ENCODE measurements at regions not wholly inside any gene's neighbourhood (a gene's known extent, or its start where the extent isn't known, plus 50 kb on each side); places are given as distances from the start of the nearest gene placed in this dataset.

DNA sequence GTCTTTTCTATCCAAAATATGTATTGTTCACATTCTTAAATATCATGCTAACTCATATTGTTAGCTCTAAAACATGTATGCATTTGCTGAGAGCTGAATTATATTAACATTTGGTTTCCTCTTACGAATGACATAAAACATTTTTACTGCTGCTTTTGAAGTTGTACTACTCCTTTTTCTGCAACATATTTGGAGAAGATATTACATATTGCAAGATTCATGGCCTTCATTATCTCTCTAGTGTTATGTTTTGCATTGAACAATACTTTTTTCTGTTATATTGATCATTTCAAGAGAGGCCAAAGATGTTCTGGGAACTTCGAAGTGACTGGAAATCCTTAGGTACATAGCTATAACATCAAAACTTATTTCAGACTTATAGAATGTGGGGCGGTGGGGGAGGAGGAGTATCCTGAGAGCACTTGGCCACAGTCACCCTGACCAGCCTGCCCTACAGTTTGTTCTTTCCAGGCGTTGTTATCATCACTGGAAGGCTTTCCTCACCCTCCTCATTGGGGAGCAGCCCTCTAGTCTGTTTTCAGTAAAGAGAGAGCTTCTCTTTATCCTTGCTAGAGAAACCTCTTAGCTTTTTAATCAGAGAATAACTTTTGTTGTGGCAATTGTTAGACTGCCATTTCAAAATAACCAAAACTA is 868.6 kb downstream of the OTOL1 start:
- no peak overlapping the region for H3K27ac Mint-ChIP-seq
- intact Hi-C loops (cut with micrococcal nuclease): no loop called here

GRCh38 chr3:162366166-162366766 is 869.7 kb downstream of the OTOL1 start:
- Histone ChIP-seq H4K20me1 (ENCODE audit: insufficient read depth, low read length) (no peaks in the 10 kb centered on the region), H3K4me2 (replicated peaks; ENCODE audit: extremely low read depth, low read length, poor library complexity, severe bottlenecking) (no peak overlapping the region), H2AFZ (ENCODE audit: insufficient read depth, low read depth, low read length, poor library complexity, severe bottlenecking) (no peak overlapping the region), H3K9ac (ENCODE audit: insufficient read depth, low read length, poor library complexity, severe bottlenecking) (no peak overlapping the region), H3K9me3 (replicated peaks in 1 of 2; ENCODE audit: control insufficient read depth in 1 of 2, insufficient read depth in 1 of 2, low read length in 2 of 2) (no peaks in the 10 kb centered on the region), H3K79me2 (ENCODE audit: insufficient read depth, low read length) (no peaks in the 10 kb centered on the region), H3K4me3 (replicated peaks in 1 of 3; ENCODE audit: low read depth in 2 of 3, low read length in 3 of 3) (no peak overlapping the region), H3K27ac (ENCODE audit: low read depth in 1 of 2, low read length in 2 of 2) (no peak overlapping the region), H3K36me3 (replicated peaks in 1 of 2; ENCODE audit: control insufficient read depth in 1 of 2, insufficient read depth in 2 of 2, low read length in 2 of 2) (no peaks in the 10 kb centered on the region), H3K27me3 (ENCODE audit: control insufficient read depth in 2 of 2, insufficient read depth in 2 of 2, low read length in 2 of 2) (no peaks in the 10 kb centered on the region), H3K4me1 (ENCODE audit: control insufficient read depth in 1 of 2, insufficient read depth in 2 of 2, low read length in 2 of 2) (no peaks in the 10 kb centered on the region)
- Mint-ChIP-seq H3K27ac (no peak overlapping the region), H3K36me3 (no peaks in the 10 kb centered on the region), H3K9me3 (no peaks in the 10 kb centered on the region), H3K27me3 (ENCODE audit: low read depth in 3 of 3) (no peaks in the 10 kb centered on the region), H3K4me1 (no peaks in the 10 kb centered on the region), H3K4me3 (no peak overlapping the region)
- DNase-seq: no peak
- TF ChIP-seq, protein P1, sequence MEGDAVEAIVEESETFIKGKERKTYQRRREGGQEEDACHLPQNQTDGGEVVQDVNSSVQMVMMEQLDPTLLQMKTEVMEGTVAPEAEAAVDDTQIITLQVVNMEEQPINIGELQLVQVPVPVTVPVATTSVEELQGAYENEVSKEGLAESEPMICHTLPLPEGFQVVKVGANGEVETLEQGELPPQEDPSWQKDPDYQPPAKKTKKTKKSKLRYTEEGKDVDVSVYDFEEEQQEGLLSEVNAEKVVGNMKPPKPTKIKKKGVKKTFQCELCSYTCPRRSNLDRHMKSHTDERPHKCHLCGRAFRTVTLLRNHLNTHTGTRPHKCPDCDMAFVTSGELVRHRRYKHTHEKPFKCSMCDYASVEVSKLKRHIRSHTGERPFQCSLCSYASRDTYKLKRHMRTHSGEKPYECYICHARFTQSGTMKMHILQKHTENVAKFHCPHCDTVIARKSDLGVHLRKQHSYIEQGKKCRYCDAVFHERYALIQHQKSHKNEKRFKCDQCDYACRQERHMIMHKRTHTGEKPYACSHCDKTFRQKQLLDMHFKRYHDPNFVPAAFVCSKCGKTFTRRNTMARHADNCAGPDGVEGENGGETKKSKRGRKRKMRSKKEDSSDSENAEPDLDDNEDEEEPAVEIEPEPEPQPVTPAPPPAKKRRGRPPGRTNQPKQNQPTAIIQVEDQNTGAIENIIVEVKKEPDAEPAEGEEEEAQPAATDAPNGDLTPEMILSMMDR (IDR thresholded peaks at IDR 0.05): no peak
- intact Hi-C loops (cut with micrococcal nuclease): no loop called here
- no CpG with 5 or more reads among the region's 4 CpGs for WGBS (ENCODE audit: insufficient coverage)

More for the DNA sequence above, 868.6 kb downstream of the OTOL1 start:
- WGBS (ENCODE audit: insufficient coverage): no CpG with 5 or more reads among the region's 4 CpGs
- TF ChIP-seq, protein P1 (IDR thresholded peaks at IDR 0.05): no peak
- no peak overlapping the region for H3K4me3 Mint-ChIP-seq
- H3K4me1 Mint-ChIP-seq: no peaks in the 10 kb centered on the region
- Histone ChIP-seq H3K4me3 (replicated peaks in 1 of 3; ENCODE audit: low read depth in 2 of 3, low read length in 3 of 3) (no peak overlapping the region), H4K20me1 (ENCODE audit: insufficient read depth, low read length) (no peaks in the 10 kb centered on the region), H3K36me3 (replicated peaks in 1 of 2; ENCODE audit: control insufficient read depth in 1 of 2, insufficient read depth in 2 of 2, low read length in 2 of 2) (no peaks in the 10 kb centered on the region), H2AFZ (ENCODE audit: insufficient read depth, low read depth, low read length, poor library complexity, severe bottlenecking) (no peak overlapping the region), H3K4me2 (replicated peaks; ENCODE audit: extremely low read depth, low read length, poor library complexity, severe bottlenecking) (no peak overlapping the region), H3K9ac (ENCODE audit: insufficient read depth, low read length, poor library complexity, severe bottlenecking) (no peak overlapping the region), H3K4me1 (ENCODE audit: control insufficient read depth in 1 of 2, insufficient read depth in 2 of 2, low read length in 2 of 2) (no peaks in the 10 kb centered on the region), H3K9me3 (replicated peaks in 1 of 2; ENCODE audit: control insufficient read depth in 1 of 2, insufficient read depth in 1 of 2, low read length in 2 of 2) (no peaks in the 10 kb centered on the region), H3K27ac (ENCODE audit: low read depth in 1 of 2, low read length in 2 of 2) (no peak overlapping the region), H3K79me2 (ENCODE audit: insufficient read depth, low read length) (no peaks in the 10 kb centered on the region), H3K27me3 (ENCODE audit: control insufficient read depth in 2 of 2, insufficient read depth in 2 of 2, low read length in 2 of 2) (no peaks in the 10 kb centered on the region)
- no peaks in the 10 kb centered on the region for H3K27me3 Mint-ChIP-seq (ENCODE audit: low read depth in 3 of 3)
- H3K36me3 Mint-ChIP-seq: no peaks in the 10 kb centered on the region
- peaks cover 0 to 2% (median 0%) of the 10 kb centered on the region in 7 donors for H3K9me3 Mint-ChIP-seq
- no peak for DNase-seq

All from CD14-positive monocyte (primary cell).